AG04449 (cell line): ENCODE measurements at regions not wholly inside any gene's neighbourhood (a gene's known extent, or its start where the extent isn't known, plus 50 kb on each side); places are given as distances from the start of the nearest gene placed in this dataset.

Source experiments
- CTCF ChIA-PET: fragments of 350-600 bp; formaldehyde crosslinking; extraction: SDS; loops from one replicate; lab custom pipeline; 2021; ENCODE audit warnings: antibody characterized with exemption; lab: Yijun Ruan, JAX
- POLR2A ChIA-PET: fragments of 400-600, 350-600 bp; formaldehyde crosslinking; extraction: SDS; loops from one replicate; lab custom pipeline; 2020; ENCODE audit warnings: antibody characterized with exemption, inconsistent platforms; lab: Yijun Ruan, JAX
- DNase-seq: peaks from one replicate; pipeline ENCODE4 v3.0.0-alpha.2; 2010; ENCODE audit warnings: low read depth, low spot score
- H3K4me3 ChIP-seq: 2 replicates; pipeline ENCODE4 v1.5.1; 2011; ENCODE audit warnings: low read depth, mild to moderate bottlenecking, control low read depth, low read length
- TF ChIP-seq, protein P1 (sequence below): IDR thresholded peaks from one replicate; pipeline ENCODE4 v1.5.1; 2011; ENCODE audit warnings: mild to moderate bottlenecking, moderate library complexity, low read length, control low read depth, inconsistent platforms; ENCODE audit not compliant: insufficient read depth; ENCODE audit errors: missing control alignments

DNA sequence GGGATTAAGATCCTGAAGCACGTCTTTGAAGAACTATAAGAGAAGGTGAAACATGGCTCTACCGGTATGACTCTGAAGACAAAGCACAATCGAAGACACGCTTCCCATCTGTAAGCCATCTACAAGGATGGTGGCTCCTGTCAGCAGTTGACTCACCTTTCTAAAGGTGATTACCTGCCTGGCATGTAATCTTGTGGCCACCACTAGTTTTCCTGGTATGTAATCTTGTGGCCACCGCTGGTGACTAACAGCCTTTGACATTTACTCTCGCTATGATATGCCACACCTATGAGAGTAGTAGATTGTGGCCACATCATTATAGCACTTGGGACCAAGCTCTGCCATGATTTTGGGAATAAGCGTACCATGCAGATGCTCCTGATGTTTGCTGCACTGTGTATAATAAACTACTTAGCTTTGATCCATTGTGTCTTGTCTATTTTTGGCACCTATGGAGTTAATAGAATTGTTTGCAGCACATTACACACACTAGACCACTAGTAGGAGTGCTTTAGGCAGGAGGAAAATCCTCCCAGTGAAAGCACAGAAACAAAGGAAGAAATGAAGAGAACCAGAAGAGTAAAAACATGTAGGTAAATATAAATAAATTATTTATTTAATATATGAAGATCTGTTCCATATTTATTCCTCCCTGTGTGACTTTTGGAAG is 59.8 kb downstream of the VAX1 start:
- no peak overlapping the region for H3K4me3 ChIP-seq
- ChIA-PET POLR2A (no interaction called here), CTCF (no interaction called here)
- no peak for DNase-seq
- TF ChIP-seq, protein P1, sequence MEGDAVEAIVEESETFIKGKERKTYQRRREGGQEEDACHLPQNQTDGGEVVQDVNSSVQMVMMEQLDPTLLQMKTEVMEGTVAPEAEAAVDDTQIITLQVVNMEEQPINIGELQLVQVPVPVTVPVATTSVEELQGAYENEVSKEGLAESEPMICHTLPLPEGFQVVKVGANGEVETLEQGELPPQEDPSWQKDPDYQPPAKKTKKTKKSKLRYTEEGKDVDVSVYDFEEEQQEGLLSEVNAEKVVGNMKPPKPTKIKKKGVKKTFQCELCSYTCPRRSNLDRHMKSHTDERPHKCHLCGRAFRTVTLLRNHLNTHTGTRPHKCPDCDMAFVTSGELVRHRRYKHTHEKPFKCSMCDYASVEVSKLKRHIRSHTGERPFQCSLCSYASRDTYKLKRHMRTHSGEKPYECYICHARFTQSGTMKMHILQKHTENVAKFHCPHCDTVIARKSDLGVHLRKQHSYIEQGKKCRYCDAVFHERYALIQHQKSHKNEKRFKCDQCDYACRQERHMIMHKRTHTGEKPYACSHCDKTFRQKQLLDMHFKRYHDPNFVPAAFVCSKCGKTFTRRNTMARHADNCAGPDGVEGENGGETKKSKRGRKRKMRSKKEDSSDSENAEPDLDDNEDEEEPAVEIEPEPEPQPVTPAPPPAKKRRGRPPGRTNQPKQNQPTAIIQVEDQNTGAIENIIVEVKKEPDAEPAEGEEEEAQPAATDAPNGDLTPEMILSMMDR: no peak

DNA sequence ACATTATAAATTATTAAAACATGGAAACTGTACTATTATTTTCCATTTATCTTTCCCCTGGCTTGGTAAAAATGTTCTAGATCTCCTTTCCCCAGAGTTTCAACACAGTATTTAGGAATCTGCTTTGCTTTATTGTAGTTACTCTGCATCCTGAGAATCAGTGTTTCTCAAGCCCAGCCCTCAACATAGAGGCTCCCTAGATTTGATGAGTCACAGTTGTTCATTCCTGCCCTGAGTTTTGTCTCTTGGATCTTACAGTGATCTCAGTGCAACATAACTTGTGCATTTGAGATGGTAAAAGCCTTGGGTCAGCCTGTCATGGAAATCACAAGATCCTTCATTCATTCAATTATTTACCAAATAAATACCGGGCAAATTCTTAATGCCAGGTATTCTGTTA is 63.0 kb downstream of the VAX1 start:
- DNase-seq: no peak
- ChIA-PET POLR2A (no interaction called here), CTCF (no interaction called here)
- no peak overlapping the region for H3K4me3 ChIP-seq
- TF ChIP-seq, protein P1: no peak

DNA sequence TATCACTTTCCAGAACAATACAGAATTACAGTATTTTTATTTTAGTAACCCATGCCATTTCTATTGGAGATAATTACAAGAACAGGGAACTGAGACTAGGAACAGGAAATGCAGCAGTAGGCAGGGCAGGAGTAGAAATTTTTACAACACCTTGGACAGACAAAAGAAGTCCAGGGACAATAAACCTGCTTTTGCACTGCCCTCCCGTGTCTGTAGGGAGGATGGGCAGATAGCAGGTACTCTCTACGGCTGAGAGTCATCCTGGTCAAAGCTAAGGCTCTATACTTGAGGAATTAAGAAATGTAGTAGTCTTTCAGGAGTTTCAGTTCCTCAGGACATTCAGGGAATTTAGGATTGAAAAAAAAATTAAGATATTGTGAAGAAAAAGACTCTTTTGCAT is 63.4 kb downstream of the VAX1 start:
- POLR2A ChIA-PET: no interaction called here
- TF ChIP-seq, protein P1: no peak
- DNase-seq: no peak
- H3K4me3 ChIP-seq: no peak overlapping the region
- CTCF ChIA-PET: no interaction called here

DNA sequence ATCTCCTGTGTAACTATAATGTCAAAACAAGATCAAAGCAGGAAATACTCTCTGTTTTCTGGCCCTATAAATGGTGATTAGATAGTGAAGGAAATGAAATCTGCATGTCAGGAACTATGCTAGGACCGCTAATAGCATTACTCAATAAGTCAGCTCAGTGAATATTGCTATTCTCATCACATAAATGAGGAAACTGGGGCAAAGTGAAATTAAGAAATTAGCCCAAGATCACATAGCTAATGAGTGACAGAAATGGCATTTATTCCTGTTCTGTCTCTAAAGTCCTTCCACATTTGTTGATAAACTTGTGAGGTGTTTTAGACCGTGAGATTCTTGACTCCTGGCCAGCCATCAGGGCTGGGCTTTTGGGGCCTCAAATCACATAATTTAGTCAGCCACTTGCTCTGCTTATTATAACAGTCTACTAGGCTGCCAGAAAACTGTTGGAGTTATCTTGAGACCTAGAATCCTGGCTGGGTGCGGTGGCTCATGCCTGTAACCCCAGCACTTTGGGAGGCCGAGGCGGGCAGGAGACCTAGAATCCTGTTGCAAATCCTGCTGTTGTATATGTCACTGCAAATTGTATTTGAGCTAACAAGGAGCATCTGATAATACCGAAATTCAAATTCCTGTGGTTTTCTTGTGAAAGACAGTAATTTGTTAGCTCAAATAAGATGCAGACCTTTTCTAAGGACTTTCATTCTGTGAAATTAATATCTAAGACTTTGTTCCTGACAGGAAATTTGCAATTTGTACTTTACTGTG is 66.5 kb upstream of the SHTN1 start:
- no peak for DNase-seq
- ChIA-PET CTCF (interaction anchor here (1.0 kb wide), 1 partner anchor 284 kb away, joined by 3 read pairs; no protein-coding TSS in a partner anchor), POLR2A (no interaction called here)
- TF ChIP-seq, protein P1: no peak
- no peak overlapping the region for H3K4me3 ChIP-seq
